ENCODE measurements at regions not wholly inside any gene's neighbourhood (a gene's known extent, or its start where the extent isn't known, plus 50 kb on each side); places are given as distances from the start of the nearest gene placed in this dataset.

DNA sequence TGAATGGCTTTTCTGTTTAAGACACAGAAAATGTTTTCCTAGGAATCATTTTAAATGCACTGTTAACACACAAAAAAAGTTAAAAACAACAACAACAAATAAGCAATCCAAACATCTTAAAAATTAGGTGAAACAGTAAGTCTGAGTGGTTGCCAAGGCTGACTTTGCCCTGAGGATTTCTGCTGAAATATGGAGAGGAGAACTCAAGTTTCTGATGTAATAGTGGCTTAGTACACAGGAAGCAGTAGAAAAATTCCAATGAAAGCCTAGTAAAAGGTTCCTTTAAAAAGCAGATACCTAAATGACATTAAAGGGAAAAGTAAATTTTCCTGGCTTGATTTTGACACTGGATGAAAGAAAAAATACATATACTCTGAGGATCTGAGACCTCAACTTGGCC lies 184.2 kb downstream of the EPM2A start:
- H3K4me1 ChIP-seq = no peaks in the 10 kb centered on the region
- H3K4me3 ChIP-seq = no peak overlapping the region
- H3K27ac ChIP-seq = no peak overlapping the region
- DNase-seq (ENCODE audit: low spot score) = no peak
- no peaks in the 10 kb centered on the region for H3K36me3 ChIP-seq
- no peak for TF ChIP-seq CTCF (IDR thresholded peaks at IDR 0.05)
- H3K9me3 ChIP-seq = no peaks in the 10 kb centered on the region
- no peaks in the 10 kb centered on the region for H3K27me3 ChIP-seq

DNA sequence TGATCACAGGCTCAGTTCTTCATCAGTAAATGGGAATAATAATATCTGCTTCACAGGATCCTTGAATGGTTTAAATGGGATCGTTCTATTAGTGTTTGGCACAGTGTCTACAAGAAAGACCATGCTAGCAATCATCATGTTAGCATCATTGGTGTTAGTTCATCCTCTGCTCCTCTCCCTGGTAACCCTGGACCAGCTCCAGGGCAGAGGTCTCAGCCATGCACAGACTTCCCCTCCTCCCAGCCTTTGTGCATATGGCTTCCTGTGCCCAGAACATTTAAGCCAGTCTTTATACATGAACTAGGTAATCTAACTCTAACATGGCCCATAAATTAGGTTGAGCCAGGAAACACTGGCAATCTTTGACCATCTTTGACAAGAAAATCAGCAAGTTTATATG lies 180.2 kb downstream of the EPM2A start:
- H3K27me3 ChIP-seq = no peaks in the 10 kb centered on the region
- no peaks in the 10 kb centered on the region for H3K36me3 ChIP-seq
- no peak overlapping the region for H3K27ac ChIP-seq
- DNase-seq (ENCODE audit: low spot score) = no peak
- H3K4me3 ChIP-seq = no peak overlapping the region
- no peaks in the 10 kb centered on the region for H3K9me3 ChIP-seq
- no peaks in the 10 kb centered on the region for H3K4me1 ChIP-seq
- TF ChIP-seq CTCF (IDR thresholded peaks at IDR 0.05) = no peak

GRCh38 chr6:145557474-145557873 lies 177.8 kb downstream of the EPM2A start:
- no peak overlapping the region for H3K4me3 ChIP-seq
- no peak overlapping the region for H3K27ac ChIP-seq
- no peak for TF ChIP-seq CTCF (IDR thresholded peaks at IDR 0.05)
- no peaks in the 10 kb centered on the region for H3K9me3 ChIP-seq
- H3K36me3 ChIP-seq = no peaks in the 10 kb centered on the region
- H3K27me3 ChIP-seq = no peaks in the 10 kb centered on the region
- H3K4me1 ChIP-seq = no peaks in the 10 kb centered on the region
- no peak for DNase-seq (ENCODE audit: low spot score)

GRCh38 chr6:145559836-145560235 lies 175.5 kb downstream of the EPM2A start:
- no peaks in the 10 kb centered on the region for H3K9me3 ChIP-seq
- TF ChIP-seq CTCF (IDR thresholded peaks at IDR 0.05) = no peak
- no peak overlapping the region for H3K4me3 ChIP-seq
- no peaks in the 10 kb centered on the region for H3K27me3 ChIP-seq
- DNase-seq (ENCODE audit: low spot score) = no peak
- H3K4me1 ChIP-seq = no peaks in the 10 kb centered on the region
- H3K27ac ChIP-seq = no peak overlapping the region
- no peaks in the 10 kb centered on the region for H3K36me3 ChIP-seq

GRCh38 chr6:145561095-145562072 lies 173.9 kb downstream of the EPM2A start:
- no peaks in the 10 kb centered on the region for H3K36me3 ChIP-seq
- no peaks in the 10 kb centered on the region for H3K27me3 ChIP-seq
- H3K4me1 ChIP-seq = no peaks in the 10 kb centered on the region
- no peak for DNase-seq (ENCODE audit: low spot score)
- no peak for TF ChIP-seq CTCF (IDR thresholded peaks at IDR 0.05)
- H3K4me3 ChIP-seq = no peak overlapping the region
- no peak overlapping the region for H3K27ac ChIP-seq
- H3K9me3 ChIP-seq = no peaks in the 10 kb centered on the region
